ENCODE measurements at regions not wholly inside any gene's neighbourhood (a gene's known extent, or its start where the extent isn't known, plus 50 kb on each side); places are given as distances from the start of the nearest gene placed in this dataset. TPM values are rescaled to one million over a fixed set of nuclear protein-coding genes. Genes with fewer than 3 reads are reported as not detected.

DNA sequence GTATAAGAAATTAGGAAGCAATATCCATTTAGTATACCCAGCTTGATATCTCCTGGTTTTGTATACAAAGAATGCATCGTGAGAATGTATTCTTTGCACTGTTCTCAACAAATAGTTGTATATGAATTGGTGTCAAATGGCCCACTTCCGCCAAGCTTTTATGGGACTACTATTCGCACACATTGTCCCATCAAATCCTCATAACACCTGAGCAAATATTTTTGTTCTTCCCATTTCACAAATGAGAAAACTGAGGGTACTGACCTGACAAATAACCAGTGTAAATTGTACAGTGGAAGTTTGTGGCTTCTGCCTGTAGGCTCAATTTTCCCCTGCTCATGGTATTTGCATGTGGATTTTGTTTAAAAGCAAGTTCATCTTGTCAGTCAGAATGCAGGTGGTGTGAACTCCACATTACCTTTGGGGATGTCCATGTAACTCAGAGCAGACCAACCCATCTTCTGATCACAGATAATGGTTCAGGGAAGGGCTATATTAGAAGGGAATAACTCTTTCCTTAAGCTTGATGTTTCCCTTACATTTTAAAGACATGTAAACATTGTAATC lies 51.5 kb upstream of the FAM241A start:
- TF ChIP-seq, protein P1, sequence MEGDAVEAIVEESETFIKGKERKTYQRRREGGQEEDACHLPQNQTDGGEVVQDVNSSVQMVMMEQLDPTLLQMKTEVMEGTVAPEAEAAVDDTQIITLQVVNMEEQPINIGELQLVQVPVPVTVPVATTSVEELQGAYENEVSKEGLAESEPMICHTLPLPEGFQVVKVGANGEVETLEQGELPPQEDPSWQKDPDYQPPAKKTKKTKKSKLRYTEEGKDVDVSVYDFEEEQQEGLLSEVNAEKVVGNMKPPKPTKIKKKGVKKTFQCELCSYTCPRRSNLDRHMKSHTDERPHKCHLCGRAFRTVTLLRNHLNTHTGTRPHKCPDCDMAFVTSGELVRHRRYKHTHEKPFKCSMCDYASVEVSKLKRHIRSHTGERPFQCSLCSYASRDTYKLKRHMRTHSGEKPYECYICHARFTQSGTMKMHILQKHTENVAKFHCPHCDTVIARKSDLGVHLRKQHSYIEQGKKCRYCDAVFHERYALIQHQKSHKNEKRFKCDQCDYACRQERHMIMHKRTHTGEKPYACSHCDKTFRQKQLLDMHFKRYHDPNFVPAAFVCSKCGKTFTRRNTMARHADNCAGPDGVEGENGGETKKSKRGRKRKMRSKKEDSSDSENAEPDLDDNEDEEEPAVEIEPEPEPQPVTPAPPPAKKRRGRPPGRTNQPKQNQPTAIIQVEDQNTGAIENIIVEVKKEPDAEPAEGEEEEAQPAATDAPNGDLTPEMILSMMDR (IDR thresholded peaks at IDR 0.05) = no peak
- TF ChIP-seq POLR2A (IDR thresholded peaks at IDR 0.05) = no peak
- 71 to 82% methylated on average over 3 of the region's 3 CpGs for WGBS, 2 donors
- no peaks in the 10 kb centered on the region for H3K9me3 ChIP-seq
- no peak for ATAC-seq
- intact Hi-C loops (cut with DNase I) = no loop called here
- no peak overlapping the region for H3K27ac ChIP-seq
- H3K4me1 ChIP-seq = no peaks in the 10 kb centered on the region
- H3K4me3 ChIP-seq = no peak overlapping the region
- no peaks in the 10 kb centered on the region for H3K27me3 ChIP-seq
- DNase-seq = no peak
- H3K36me3 ChIP-seq (replicated peaks in 1 of 2; ENCODE audit: insufficient read depth in 1 of 2, low read depth in 2 of 2) = no peaks in the 10 kb centered on the region

DNA sequence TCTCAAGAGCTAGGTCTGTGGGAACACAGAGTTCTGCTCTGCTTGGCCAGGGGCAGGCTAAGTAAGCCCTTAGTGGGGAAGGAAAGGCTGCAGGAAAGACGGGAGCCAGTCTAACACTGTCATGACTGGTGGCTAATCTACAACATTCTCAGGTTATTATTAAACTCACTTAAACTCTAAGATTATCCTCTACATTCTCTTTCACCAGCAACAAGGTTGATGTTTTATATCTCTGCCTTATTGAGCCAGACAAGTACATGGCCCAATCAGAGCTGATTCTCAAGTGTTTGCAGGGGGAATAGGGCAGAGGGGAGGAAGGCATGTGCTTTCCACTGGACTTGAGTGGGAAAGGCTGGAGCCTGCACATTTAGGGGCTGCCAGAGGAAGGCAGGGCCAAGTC lies 50.9 kb upstream of the FAM241A start:
- H3K36me3 ChIP-seq (replicated peaks in 1 of 2; ENCODE audit: insufficient read depth in 1 of 2, low read depth in 2 of 2) = no peaks in the 10 kb centered on the region
- intact Hi-C loops (cut with DNase I) = no loop called here
- no peak overlapping the region for H3K27ac ChIP-seq
- H3K27me3 ChIP-seq = no peaks in the 10 kb centered on the region
- 42 to 53% methylated on average over 1 of the region's 1 CpG for WGBS, 2 donors
- no peak for ATAC-seq
- no peaks in the 10 kb centered on the region for H3K4me1 ChIP-seq
- TF ChIP-seq, protein P1 (IDR thresholded peaks at IDR 0.05) = no peak
- TF ChIP-seq POLR2A (IDR thresholded peaks at IDR 0.05) = no peak
- H3K9me3 ChIP-seq = no peaks in the 10 kb centered on the region
- no peak for DNase-seq
- no peak overlapping the region for H3K4me3 ChIP-seq

MicroRNA genes in the stretch of these regions (microRNA counts, 767-probe panel; counts per million panel counts)
- 0 to 736 counts per million in 2 donors for microRNA hsa-miR-297

Small RNA genes lying in the stretch of these regions (microRNA-seq; reads per million reads assigned to microRNA genes)
- gene MIR297 (ENCODE audit: borderline number of aligned reads in 2 of 2, borderline replicate concordance in 2 of 2) = 0 reads per million in 2 donors

Small RNA genes lying in the stretch of these regions (small RNA-seq; reads per million reads assigned to genes)
- gene MIR297 = not detected
- not detected for gene RNU6-289P
